GM21717 (cell line): ENCODE measurements at regions not wholly inside any gene's neighbourhood (a gene's known extent, or its start where the extent isn't known, plus 50 kb on each side); places are given as distances from the start of the nearest gene placed in this dataset.
"Not testable (repeated sequence)": the region's sequence is repeated elsewhere in the genome, so short reads cannot be mapped to it uniquely, and the experiment has no call there.

ENCODE experiments used
- ATAC-seq: cut with Tn5 transposase; IDR thresholded peaks from one replicate; pipeline ENCODE4 v1.9.1; 2021; ENCODE audit warnings: mild to moderate bottlenecking, moderate library complexity; ENCODE audit not compliant: unreplicated experiment

GRCh38 chr1:199804526-199804925, 223.0 kb upstream of the NR5A2 start:
- no peak for ATAC-seq

- no peak for ATAC-seq
Measured at GRCh38 chr1:199808110-199808870, 219.2 kb upstream of the NR5A2 start.

GRCh38 chr1:199809311-199809710, 218.2 kb upstream of the NR5A2 start:
- ATAC-seq: no peak

- no peak for ATAC-seq
Measured at GRCh38 chr1:199811163-199811562, 216.3 kb upstream of the NR5A2 start.

GRCh38 chr1:199813198-199813597, 214.3 kb upstream of the NR5A2 start:
- no peak for ATAC-seq

GRCh38 chr1:199815947-199816346, 211.6 kb upstream of the NR5A2 start:
- no peak for ATAC-seq

- no peak for ATAC-seq
Measured at GRCh38 chr1:199817266-199817665, 210.2 kb upstream of the NR5A2 start.

GRCh38 chr1:199821029-199821779, 206.3 kb upstream of the NR5A2 start:
- ATAC-seq: no peak

GRCh38 chr1:199832451-199832850, 195.1 kb upstream of the NR5A2 start:
- ATAC-seq: no peak

- no peak for ATAC-seq
Measured at GRCh38 chr1:199834711-199835110, 192.8 kb upstream of the NR5A2 start.

GRCh38 chr1:199836430-199836829, 191.1 kb upstream of the NR5A2 start:
- ATAC-seq: no peak

- no peak for ATAC-seq
Measured at GRCh38 chr1:199837321-199837720, 190.2 kb upstream of the NR5A2 start.

- ATAC-seq: not testable (repeated sequence)
Measured at GRCh38 chr1:199839608-199840007, 187.9 kb upstream of the NR5A2 start.

GRCh38 chr1:199843096-199843495, 184.4 kb upstream of the NR5A2 start:
- not testable (repeated sequence) for ATAC-seq

GRCh38 chr1:199843861-199844260, 183.6 kb upstream of the NR5A2 start:
- ATAC-seq: no peak

- no peak for ATAC-seq
Measured at GRCh38 chr1:199847021-199847420, 180.5 kb upstream of the NR5A2 start.

GRCh38 chr1:199851439-199852140, 175.9 kb upstream of the NR5A2 start:
- no peak for ATAC-seq

- no peak for ATAC-seq
Measured at GRCh38 chr1:199854686-199855321, 172.7 kb upstream of the NR5A2 start.

GRCh38 chr1:199855580-199855979, 171.9 kb upstream of the NR5A2 start:
- ATAC-seq: no peak

- no peak for ATAC-seq
Measured at GRCh38 chr1:199856216-199856780, 171.2 kb upstream of the NR5A2 start.

GRCh38 chr1:199857108-199857507, 170.4 kb upstream of the NR5A2 start:
- ATAC-seq: no peak
